ENCODE measurements at regions not wholly inside any gene's neighbourhood (a gene's known extent, or its start where the extent isn't known, plus 50 kb on each side); places are given as distances from the start of the nearest gene placed in this dataset.
A peak's percentile ranks its signal among the peaks of the same experiment; 100 is the strongest.

DNA sequence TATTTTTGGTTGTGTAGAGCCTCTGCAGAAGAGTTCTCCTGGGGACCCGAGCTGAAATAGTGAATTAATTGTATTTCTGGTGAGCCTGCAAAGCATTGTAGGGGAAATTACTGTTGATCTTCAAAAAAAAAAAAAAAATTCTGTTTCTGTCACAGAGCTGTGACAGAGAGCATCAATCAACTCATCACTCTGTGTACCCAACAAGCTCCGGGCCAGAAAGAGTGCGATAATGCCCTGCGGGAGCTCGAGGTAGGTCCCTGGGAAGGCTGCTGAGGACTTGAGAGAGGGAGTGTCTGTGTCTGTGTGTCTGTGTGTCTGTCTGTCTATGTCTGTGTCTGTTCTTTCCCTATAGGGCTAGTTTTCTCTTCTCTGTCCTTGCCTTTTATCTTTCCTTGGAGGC is 294.4 kb upstream of the TPM1 start:
- H3K4me1 ChIP-seq (ENCODE audit: control insufficient read depth in 1 of 2, insufficient read depth in 2 of 2, low read length in 2 of 2) = no peaks in the 10 kb centered on the region
- H3K9me3 ChIP-seq (ENCODE audit: control insufficient read depth in 1 of 2, low read length in 2 of 2) = no peaks in the 10 kb centered on the region
- no peaks in the 10 kb centered on the region for H3K27me3 ChIP-seq (ENCODE audit: low read depth, low read length)
- no peak overlapping the region for H3K27ac ChIP-seq (ENCODE audit: low read length)
- no peak overlapping the region for H3K4me3 ChIP-seq (ENCODE audit: low read depth in 1 of 2, low read length in 2 of 2)
- H3K36me3 ChIP-seq (ENCODE audit: control insufficient read depth in 1 of 2, insufficient read depth in 2 of 2, low read length in 2 of 2) = peaks cover 3 to 5% of the 10 kb centered on the region in 2 donors

DNA sequence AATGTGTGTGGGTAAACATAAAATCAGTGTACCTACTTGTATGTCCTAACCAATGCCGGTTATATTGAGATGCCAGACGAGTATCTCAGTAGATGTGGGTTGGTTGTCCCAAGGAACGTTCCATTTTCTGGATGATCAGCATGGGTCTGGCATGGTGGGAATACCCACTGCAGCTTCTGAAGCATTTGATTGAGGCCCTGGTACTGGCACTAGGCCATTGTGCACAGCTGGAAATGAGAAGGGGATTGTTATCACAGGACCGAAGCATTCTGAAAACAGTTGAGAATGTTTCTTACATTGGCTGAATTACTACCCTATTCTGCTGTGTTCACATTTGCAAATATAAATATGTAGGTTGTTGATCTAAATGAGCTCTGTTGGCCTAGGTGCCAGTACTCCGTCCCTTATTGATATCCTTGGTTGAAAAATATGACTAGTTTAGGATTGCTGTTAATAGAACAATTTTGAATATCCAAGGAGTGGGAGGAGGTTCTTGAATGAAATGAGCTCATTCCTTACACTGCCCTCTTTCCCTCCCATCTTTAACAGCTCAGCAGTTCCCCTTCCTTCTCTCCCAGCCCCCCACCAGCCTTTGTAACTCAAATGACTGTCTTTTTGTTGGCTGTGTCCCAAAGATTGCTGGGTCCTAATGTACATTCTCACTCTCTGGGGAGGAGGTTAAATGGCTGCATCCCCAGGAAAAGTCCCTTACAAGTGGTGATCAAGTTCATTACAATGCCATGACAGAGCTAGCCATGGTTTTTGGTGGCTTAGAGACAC is 293.3 kb upstream of the TPM1 start:
- Histone ChIP-seq H3K4me3 (ENCODE audit: low read depth in 1 of 2, low read length in 2 of 2) (no peak overlapping the region), H3K4me1 (ENCODE audit: control insufficient read depth in 1 of 2, insufficient read depth in 2 of 2, low read length in 2 of 2) (no peaks in the 10 kb centered on the region), H3K27ac (ENCODE audit: low read length) (no peak overlapping the region)

DNA sequence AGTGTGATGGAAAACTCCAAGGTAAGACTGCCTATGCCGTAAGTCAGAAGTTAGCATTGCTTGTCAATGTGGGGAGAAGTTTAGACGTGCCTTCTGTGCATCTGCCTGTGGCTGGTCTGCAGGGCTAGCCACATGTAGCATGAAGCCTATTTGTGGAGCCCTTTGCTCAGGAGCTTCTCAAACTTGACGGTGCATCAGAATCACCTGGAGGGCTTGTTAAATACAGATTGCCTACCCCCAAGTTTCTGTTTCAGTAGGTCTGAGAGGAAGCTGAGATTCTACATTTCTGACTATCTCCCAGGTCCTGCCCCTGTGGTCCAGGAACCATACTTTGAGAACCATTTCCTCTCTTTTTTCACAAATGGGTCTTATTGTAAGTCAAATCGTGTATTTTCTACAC is 292.1 kb upstream of the TPM1 start:
- Histone ChIP-seq H3K9me3 (ENCODE audit: control insufficient read depth in 1 of 2, low read length in 2 of 2) (no peaks in the 10 kb centered on the region), H3K4me3 (ENCODE audit: low read depth in 1 of 2, low read length in 2 of 2) (no peak overlapping the region), H3K27ac (ENCODE audit: low read length) (no peak overlapping the region), H3K27me3 (ENCODE audit: low read depth, low read length) (no peaks in the 10 kb centered on the region), H3K4me1 (ENCODE audit: control insufficient read depth in 1 of 2, insufficient read depth in 2 of 2, low read length in 2 of 2) (no peaks in the 10 kb centered on the region), H3K36me3 (ENCODE audit: control insufficient read depth in 1 of 2, insufficient read depth in 2 of 2, low read length in 2 of 2) (peaks cover 9 to 13% of the 10 kb centered on the region in 2 donors)

More for the DNA sequence above, 293.3 kb upstream of the TPM1 start:
- Histone ChIP-seq H3K36me3 (ENCODE audit: control insufficient read depth in 1 of 2, insufficient read depth in 2 of 2, low read length in 2 of 2) (peaks cover 9 to 12% of the 10 kb centered on the region in 2 donors), H3K9me3 (ENCODE audit: control insufficient read depth in 1 of 2, low read length in 2 of 2) (no peaks in the 10 kb centered on the region), H3K27me3 (ENCODE audit: low read depth, low read length) (no peaks in the 10 kb centered on the region)

DNA sequence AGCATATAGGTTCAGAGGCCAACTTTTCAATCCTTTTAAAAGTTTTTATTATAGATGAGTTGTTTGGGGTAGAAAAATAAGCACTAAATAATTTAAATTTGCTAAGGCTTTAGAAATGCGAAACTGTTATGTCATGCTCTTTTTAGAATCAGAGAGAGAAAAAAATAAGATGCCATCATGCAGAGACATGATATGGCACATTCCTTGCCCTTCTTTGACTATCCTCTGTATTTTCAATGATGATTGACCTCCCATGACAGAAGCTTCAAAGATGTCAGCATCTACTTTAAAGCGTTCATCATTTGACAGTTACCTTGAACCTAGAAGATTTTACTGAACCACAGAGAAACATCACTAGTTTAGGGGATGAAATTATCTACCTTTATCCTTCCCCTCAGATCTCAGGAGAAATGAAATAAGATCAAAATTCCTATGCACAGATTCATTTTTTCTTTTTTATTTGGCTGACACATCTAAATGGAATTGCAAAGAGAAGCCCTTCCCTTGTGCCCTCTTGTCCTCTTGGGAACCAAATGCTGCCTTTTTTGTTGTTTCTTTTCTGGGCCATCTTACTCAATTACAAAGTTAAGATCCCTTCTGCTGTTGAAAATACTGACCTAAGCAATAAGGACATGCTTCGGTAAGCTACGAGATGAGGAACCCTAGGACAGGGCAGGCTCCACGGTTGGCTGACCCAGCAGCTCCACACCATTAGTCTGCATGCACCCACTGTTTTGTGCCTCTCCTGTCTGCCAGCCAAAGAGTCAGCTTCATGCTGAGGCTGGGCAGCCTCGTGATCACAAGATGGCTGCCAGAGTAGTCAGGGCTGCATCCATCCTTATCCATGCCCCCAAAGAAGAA is 289.7 kb upstream of the TPM1 start:
- Histone ChIP-seq H3K9me3 (ENCODE audit: control insufficient read depth in 1 of 2, low read length in 2 of 2) (no peaks in the 10 kb centered on the region), H3K27ac (ENCODE audit: low read length) (no peak overlapping the region), H3K4me1 (ENCODE audit: control insufficient read depth in 1 of 2, insufficient read depth in 2 of 2, low read length in 2 of 2) (peaks cover 0 to 5% of the 10 kb centered on the region in 2 donors), H3K27me3 (ENCODE audit: low read depth, low read length) (no peaks in the 10 kb centered on the region), H3K36me3 (ENCODE audit: control insufficient read depth in 1 of 2, insufficient read depth in 2 of 2, low read length in 2 of 2) (peaks cover 9 to 13% of the 10 kb centered on the region in 2 donors), H3K4me3 (ENCODE audit: low read depth in 1 of 2, low read length in 2 of 2) (no peak overlapping the region)

DNA sequence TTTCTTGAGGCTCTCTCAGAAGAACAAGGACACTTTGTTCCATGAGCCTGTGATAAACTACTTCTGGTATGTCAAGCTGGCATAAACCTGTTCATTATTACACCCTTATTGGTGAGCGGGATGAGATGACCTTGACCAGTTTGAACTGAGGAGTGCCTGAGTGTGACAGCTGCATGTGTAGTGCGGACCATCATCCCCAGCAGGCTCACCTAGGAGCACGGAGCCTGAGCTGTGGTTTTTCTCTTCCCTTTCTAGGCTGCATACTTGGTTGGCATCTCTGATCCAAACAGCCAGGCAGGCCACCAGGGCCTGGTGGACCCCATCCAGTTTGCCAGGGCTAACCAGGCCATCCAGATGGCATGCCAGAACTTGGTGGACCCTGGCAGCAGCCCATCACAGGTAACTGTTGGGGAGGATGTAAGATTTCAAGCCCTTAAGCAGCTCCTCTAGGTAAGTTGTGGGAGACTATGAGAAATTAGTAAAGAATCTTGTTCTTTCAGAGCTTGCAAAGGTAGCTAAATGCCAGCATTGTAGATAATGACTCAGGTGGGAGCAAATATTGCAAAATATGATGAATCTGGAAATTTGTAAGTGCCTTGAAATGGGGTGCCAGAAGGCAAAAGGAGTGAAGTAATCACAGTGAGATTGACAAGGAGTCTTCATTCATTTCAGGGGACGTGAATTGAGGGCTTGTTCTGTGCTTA is 288.9 kb upstream of the TPM1 start:
- Histone ChIP-seq H3K9me3 (ENCODE audit: control insufficient read depth in 1 of 2, low read length in 2 of 2) (no peaks in the 10 kb centered on the region), H3K4me3 (ENCODE audit: low read depth in 1 of 2, low read length in 2 of 2) (no peak overlapping the region), H3K36me3 (ENCODE audit: control insufficient read depth in 1 of 2, insufficient read depth in 2 of 2, low read length in 2 of 2) (peaks cover 11 to 13% of the 10 kb centered on the region in 2 donors), H3K4me1 (ENCODE audit: control insufficient read depth in 1 of 2, insufficient read depth in 2 of 2, low read length in 2 of 2) (peaks cover 2 to 13% of the 10 kb centered on the region in 2 donors), H3K27me3 (ENCODE audit: low read depth, low read length) (no peaks in the 10 kb centered on the region), H3K27ac (ENCODE audit: low read length) (no peak overlapping the region)

DNA sequence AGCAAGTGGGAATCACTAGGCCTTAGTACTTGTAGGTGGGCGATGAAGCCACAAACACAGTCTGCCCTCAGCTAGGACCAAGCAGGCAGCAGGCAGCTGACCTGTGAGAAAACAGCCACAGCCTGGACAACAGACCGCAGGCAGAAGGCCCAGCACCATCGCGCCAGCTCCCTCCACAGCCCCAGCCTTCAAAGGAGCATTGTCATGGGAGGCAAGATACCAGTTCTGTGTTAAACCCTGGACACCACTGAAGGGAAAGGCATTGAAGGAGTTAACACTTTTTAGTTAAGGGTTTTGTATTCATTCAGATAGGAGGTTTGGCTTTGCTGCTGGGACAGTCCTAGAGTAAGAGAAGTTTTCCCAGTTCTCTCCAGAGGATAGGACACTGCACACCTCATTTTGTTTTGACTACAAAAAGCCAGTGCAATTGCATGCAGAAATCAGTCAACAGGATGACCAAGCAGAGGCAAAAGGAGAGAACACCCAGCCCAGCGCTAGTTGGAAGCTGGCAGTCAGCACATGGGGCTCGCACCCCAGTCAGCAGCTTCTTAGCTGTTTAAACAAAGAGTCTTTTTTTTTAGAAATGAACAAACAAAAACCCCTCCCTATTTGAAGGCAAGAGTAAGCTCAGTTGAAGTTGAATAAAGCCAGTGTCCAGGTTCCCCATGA is 286.1 kb upstream of the TPM1 start:
- peaks cover 13 to 14% of the 10 kb centered on the region in 2 donors for H3K36me3 ChIP-seq (ENCODE audit: control insufficient read depth in 1 of 2, insufficient read depth in 2 of 2, low read length in 2 of 2)
- no peak overlapping the region for H3K27ac ChIP-seq (ENCODE audit: low read length)
- no peaks in the 10 kb centered on the region for H3K27me3 ChIP-seq (ENCODE audit: low read depth, low read length)
- no peaks in the 10 kb centered on the region for H3K9me3 ChIP-seq (ENCODE audit: control insufficient read depth in 1 of 2, low read length in 2 of 2)
- H3K4me3 ChIP-seq (ENCODE audit: low read depth in 1 of 2, low read length in 2 of 2) = no peak overlapping the region
- peaks cover 6 to 20% of the 10 kb centered on the region in 2 donors for H3K4me1 ChIP-seq (ENCODE audit: control insufficient read depth in 1 of 2, insufficient read depth in 2 of 2, low read length in 2 of 2)

DNA sequence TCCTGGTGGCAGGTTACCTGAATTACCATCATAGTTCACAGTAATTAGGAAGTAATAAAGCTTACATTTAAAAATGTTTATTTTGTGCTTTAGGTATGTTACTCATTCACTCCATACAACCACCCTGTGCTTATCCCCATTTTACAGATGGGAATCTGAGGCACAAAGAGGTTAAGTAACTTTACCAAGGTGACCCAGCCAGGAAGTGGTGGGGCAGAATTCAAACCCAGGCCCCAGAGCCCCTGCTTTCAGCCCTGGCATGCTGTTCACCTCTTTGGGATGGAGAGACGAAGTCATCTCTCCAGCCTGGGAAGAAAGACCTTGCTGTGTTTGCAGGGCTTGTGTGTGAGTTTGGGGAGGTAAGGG is 285.6 kb upstream of the TPM1 start:
- Histone ChIP-seq H3K27me3 (ENCODE audit: low read depth, low read length) (no peaks in the 10 kb centered on the region), H3K4me1 (ENCODE audit: control insufficient read depth in 1 of 2, insufficient read depth in 2 of 2, low read length in 2 of 2) (peaks cover 6 to 20% of the 10 kb centered on the region in 2 donors), H3K9me3 (ENCODE audit: control insufficient read depth in 1 of 2, low read length in 2 of 2) (no peaks in the 10 kb centered on the region), H3K4me3 (ENCODE audit: low read depth in 1 of 2, low read length in 2 of 2) (no peak overlapping the region), H3K36me3 (ENCODE audit: control insufficient read depth in 1 of 2, insufficient read depth in 2 of 2, low read length in 2 of 2) (peaks cover 16 to 18% of the 10 kb centered on the region in 2 donors), H3K27ac (ENCODE audit: low read length) (no peak overlapping the region)

DNA sequence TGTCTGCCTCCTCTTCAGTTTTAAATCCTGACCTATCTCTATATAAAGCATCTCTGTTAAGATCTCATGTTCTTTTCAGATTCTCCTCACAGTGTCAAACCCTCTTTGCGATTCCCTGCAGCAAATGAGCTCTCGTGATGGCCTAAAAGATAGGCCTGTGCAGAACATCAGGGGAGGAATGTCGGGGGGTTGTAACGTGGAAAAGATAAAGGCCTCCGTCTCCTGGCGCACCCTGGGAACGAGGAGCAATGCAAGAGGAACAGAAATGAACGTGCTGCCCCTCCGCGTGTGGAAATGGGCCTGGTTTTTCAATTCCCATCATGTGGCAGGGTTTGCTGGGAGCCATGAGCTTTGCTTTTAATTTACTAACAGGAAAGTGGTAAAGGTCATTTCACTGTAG is 285.0 kb upstream of the TPM1 start:
- no peaks in the 10 kb centered on the region for H3K27me3 ChIP-seq (ENCODE audit: low read depth, low read length)
- peaks cover 16 to 21% of the 10 kb centered on the region in 2 donors for H3K36me3 ChIP-seq (ENCODE audit: control insufficient read depth in 1 of 2, insufficient read depth in 2 of 2, low read length in 2 of 2)
- no peak overlapping the region for H3K27ac ChIP-seq (ENCODE audit: low read length)
- no peaks in the 10 kb centered on the region for H3K9me3 ChIP-seq (ENCODE audit: control insufficient read depth in 1 of 2, low read length in 2 of 2)
- no peak overlapping the region for H3K4me3 ChIP-seq (ENCODE audit: low read depth in 1 of 2, low read length in 2 of 2)
- H3K4me1 ChIP-seq (ENCODE audit: control insufficient read depth in 1 of 2, insufficient read depth in 2 of 2, low read length in 2 of 2) = peaks cover 6 to 20% of the 10 kb centered on the region in 2 donors

DNA sequence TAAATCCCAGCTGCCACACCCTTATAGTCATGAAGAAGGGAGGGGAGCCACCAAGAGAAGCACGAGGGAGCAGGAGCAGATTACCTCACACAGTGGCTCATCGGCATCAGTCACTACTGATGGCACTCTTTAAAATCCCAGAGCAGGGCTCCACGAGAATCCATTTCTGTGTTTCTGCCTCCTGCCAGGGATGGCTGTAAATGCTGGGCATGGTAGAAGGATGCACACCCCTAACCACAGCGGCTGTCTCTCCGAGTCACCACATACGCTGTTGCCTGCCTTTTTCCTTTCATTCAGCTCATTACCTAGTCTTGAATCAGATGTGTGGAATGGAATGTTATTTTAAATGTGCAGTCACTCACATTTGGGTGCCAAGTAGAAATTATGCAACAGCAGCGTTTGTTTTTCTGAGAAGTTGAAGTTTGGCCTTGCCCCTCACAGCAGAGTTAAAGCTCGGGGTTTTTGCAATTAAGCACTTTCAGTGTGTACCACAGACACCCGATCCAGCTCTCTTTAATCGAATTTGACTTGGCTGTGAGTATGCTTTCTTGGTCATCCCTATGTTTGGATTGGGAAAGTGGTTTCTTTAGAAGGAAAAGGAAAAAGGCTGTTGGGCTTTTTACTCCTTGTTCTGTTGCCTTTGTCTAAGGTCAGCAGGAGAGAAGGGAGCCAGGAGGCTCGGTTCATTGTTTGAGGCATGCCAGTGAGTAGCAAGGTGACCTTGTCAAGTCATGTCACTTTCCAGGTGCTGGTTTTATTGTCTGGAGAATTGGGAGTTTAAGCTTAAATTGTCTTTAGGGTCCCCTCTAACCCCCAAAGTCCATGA is 284.2 kb upstream of the TPM1 start:
- H3K4me3 ChIP-seq (ENCODE audit: low read depth in 1 of 2, low read length in 2 of 2) = no peak overlapping the region
- peak overlapping the region; percentile 29 for H3K27ac ChIP-seq (ENCODE audit: low read length)
- no peaks in the 10 kb centered on the region for H3K27me3 ChIP-seq (ENCODE audit: low read depth, low read length)
- H3K9me3 ChIP-seq (ENCODE audit: control insufficient read depth in 1 of 2, low read length in 2 of 2) = no peaks in the 10 kb centered on the region
- H3K36me3 ChIP-seq (ENCODE audit: control insufficient read depth in 1 of 2, insufficient read depth in 2 of 2, low read length in 2 of 2) = peaks cover 11 to 17% of the 10 kb centered on the region in 2 donors
- H3K4me1 ChIP-seq (ENCODE audit: control insufficient read depth in 1 of 2, insufficient read depth in 2 of 2, low read length in 2 of 2) = peaks cover 6 to 20% of the 10 kb centered on the region in 2 donors

DNA sequence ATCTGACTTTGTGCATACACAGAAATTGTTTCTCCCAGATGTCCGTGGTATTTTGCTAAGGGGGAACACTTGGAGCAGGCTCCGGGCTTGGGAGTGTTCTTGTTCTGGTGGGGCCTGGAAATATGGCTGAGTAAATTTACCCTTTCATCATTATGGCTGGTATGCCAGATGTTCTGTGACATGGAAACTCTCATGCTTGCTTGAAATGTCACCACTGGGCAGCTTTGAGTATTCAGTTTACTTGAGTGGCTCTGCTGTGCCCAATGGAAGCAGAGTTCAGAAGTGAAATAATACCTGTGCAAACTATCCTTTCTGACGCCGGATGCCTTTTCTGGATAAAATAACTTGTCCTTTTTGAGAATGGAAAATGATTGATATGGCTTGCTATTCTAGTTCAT is 283.6 kb upstream of the TPM1 start:
- Histone ChIP-seq H3K36me3 (ENCODE audit: control insufficient read depth in 1 of 2, insufficient read depth in 2 of 2, low read length in 2 of 2) (peaks cover 8 to 13% of the 10 kb centered on the region in 2 donors), H3K27ac (ENCODE audit: low read length) (peak overlapping the region; percentile 29), H3K9me3 (ENCODE audit: control insufficient read depth in 1 of 2, low read length in 2 of 2) (no peaks in the 10 kb centered on the region), H3K4me1 (ENCODE audit: control insufficient read depth in 1 of 2, insufficient read depth in 2 of 2, low read length in 2 of 2) (peaks cover 6 to 20% of the 10 kb centered on the region in 2 donors), H3K27me3 (ENCODE audit: low read depth, low read length) (no peaks in the 10 kb centered on the region), H3K4me3 (ENCODE audit: low read depth in 1 of 2, low read length in 2 of 2) (no peak overlapping the region)

All from muscle layer of duodenum (tissue), 2 donors.